DMS53 treated with DMSO at 0.1 percent for 48 hours (cell line): ENCODE measurements at regions not wholly inside any gene's neighbourhood (a gene's known extent, or its start where the extent isn't known, plus 50 kb on each side); places are given as distances from the start of the nearest gene placed in this dataset.

Experiments used
- DNase-seq: peaks from one replicate; lab custom pipeline; 2025; ENCODE audit not compliant: unreplicated experiment; lab: John Stamatoyannopoulos, UW

GRCh38 chr7:68265258-68265657, 1268.6 kb downstream of the TYW1 start:
- DNase-seq, result no peak

GRCh38 chr7:68266004-68266579, 1269.5 kb downstream of the TYW1 start:
- DNase-seq, result no peak

GRCh38 chr7:68267486-68267885, 1270.9 kb downstream of the TYW1 start:
- no peak for DNase-seq

- DNase-seq, result no peak
Measured at GRCh38 chr7:68269405-68269804, 1272.8 kb downstream of the TYW1 start.

- no peak for DNase-seq
Measured at GRCh38 chr7:68272507-68272906, 1275.9 kb downstream of the TYW1 start.

GRCh38 chr7:68276725-68277124, 1280.1 kb downstream of the TYW1 start:
- no peak for DNase-seq

- no peak for DNase-seq
Measured at GRCh38 chr7:68279827-68280400, 1283.3 kb downstream of the TYW1 start.

GRCh38 chr7:68280931-68281330, 1284.3 kb downstream of the TYW1 start:
- no peak for DNase-seq

- no peak for DNase-seq
Measured at GRCh38 chr7:68288144-68288593, 1291.5 kb downstream of the TYW1 start.

GRCh38 chr7:68291710-68292109, 1295.1 kb downstream of the TYW1 start:
- DNase-seq, result no peak

GRCh38 chr7:68295386-68295785, 1298.8 kb downstream of the TYW1 start:
- no peak for DNase-seq

- no peak for DNase-seq
Measured at GRCh38 chr7:68304536-68304935, 1293.7 kb upstream of the AUTS2 start.

- no peak for DNase-seq
Measured at GRCh38 chr7:68306692-68307107, 1291.6 kb upstream of the AUTS2 start.

- DNase-seq, result no peak
Measured at GRCh38 chr7:68309271-68309670, 1289.0 kb upstream of the AUTS2 start.

GRCh38 chr7:68309806-68310205, 1288.5 kb upstream of the AUTS2 start:
- DNase-seq, result no peak

- no peak for DNase-seq
Measured at GRCh38 chr7:68311958-68312357, 1286.3 kb upstream of the AUTS2 start.

- no peak for DNase-seq
Measured at GRCh38 chr7:68313806-68314205, 1284.5 kb upstream of the AUTS2 start.

GRCh38 chr7:68314208-68314607, 1284.1 kb upstream of the AUTS2 start:
- no peak for DNase-seq

- no peak for DNase-seq
Measured at GRCh38 chr7:68317476-68317875, 1280.8 kb upstream of the AUTS2 start.

GRCh38 chr7:68319061-68319460, 1279.2 kb upstream of the AUTS2 start:
- DNase-seq, result no peak

- DNase-seq, result no peak
Measured at GRCh38 chr7:68321076-68321639, 1277.1 kb upstream of the AUTS2 start.

- DNase-seq, result no peak
Measured at GRCh38 chr7:68321776-68322496, 1276.3 kb upstream of the AUTS2 start.
